RPMI7951 (cell line): ENCODE measurements at regions not wholly inside any gene's neighbourhood (a gene's known extent, or its start where the extent isn't known, plus 50 kb on each side); places are given as distances from the start of the nearest gene placed in this dataset.

Source experiments
- DNase-seq: peaks from one replicate; pipeline ENCODE4 v3.0.0-alpha.2; 2012; ENCODE audit warnings: low read depth

DNA sequence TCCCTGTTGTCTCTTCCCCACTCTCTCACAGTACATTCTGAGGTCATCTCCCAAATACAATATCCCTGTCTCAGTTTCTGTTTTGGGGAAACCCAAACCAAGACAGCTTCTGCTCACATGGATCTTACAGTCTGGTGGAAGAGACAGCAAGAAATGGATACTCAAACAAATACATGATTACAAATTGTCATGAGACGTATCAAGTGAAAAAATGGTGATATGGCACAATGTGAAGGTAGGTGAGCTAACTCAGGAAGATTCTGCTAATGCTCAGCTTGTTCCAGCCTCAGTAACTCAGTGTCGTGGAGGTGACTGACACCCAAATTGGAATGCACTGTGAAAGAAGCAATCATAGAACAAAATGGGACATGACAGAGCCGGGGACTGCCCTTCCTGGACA, 68.3 kb downstream of the CHST1 start:
- no peak for DNase-seq

DNA sequence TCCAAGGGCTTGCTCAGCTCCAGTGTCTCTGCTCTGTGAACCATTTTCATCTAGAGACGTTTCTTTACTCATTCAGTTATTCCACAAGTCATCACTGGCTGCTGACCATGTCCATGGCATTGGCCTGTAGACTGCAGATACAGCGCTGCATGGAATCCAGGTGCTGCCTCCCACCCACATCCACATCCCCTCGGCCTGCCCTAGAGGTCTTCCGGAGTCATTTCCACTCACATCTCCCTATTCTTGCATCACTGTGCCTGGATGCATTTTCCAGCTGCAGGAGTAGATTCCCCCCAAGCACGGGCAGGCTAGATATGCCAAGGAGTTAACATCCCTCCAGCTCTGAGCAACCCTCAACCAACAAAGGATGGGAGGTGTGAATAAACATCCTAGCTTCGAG, 68.9 kb downstream of the CHST1 start:
- DNase-seq, result no peak

DNA sequence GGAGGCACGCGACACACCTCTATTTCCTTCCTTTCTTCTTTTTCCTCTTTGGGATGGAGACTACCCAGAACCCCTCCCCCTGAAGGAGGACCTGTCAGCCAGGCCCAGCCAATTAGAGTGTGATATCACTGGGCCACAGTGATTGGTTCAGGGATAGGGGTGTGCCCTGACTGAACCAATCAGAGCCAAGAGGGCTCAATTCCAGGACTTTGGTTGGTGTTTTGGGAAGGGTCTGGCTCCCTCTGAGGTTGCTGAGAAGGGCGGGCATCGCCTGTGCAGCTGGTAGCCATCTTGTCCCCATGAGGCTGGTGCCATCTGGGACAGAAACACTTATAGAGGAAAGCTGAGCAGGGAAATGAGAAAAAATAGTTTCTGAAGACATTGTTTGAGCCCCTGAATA, 71.4 kb downstream of the CHST1 start:
- peak; percentile 20 for DNase-seq

DNA sequence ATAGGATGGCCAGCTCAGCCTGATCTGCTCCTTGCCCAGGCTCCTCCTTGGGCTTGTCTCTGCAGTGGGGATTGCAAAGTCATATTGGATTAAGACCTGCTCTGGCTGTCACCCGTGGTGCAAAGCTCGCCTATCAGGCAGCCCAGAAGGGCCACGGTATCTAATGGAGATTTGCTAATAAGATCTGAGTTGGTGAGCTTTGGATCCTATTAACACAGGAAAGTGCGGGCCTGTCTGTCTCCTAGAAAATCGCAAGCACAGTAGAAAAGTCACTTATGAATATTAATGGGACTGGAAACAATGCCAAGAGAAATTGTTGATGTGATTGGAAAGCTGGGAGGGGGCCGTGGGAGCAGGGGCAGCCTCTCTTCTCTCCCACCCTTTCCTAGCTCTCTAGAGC, 72.8 kb downstream of the CHST1 start:
- DNase-seq, result no peak

DNA sequence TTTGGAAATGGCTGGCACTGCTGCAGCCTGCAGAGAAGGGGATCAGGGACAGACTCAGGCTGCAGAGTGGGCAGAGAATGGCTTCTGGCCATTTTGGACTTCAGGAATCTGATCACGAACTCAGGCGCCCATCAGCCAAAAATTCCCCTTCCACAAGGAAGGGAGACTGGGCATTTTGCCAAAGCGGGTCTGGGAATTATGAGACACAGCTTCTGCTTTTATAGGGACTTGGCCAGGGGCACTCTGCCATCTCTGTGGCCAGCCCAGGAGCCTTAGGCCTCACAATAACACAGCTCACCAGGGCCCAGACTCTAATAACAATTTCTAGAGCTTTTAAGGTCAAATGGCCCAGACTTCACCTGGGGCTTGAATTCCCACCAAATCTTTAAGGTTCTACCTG, 74.7 kb downstream of the CHST1 start:
- DNase-seq, result peak; percentile 47

GRCh38 chr11:45585205-45585604, 80.2 kb downstream of the CHST1 start:
- DNase-seq, result no peak

- no peak for DNase-seq
These were observed 81.3 kb downstream of the CHST1 start for GRCh38 chr11:45583981-45584566.

GRCh38 chr11:45580399-45580798, 85.0 kb downstream of the CHST1 start:
- peak; percentile 30 for DNase-seq

DNA sequence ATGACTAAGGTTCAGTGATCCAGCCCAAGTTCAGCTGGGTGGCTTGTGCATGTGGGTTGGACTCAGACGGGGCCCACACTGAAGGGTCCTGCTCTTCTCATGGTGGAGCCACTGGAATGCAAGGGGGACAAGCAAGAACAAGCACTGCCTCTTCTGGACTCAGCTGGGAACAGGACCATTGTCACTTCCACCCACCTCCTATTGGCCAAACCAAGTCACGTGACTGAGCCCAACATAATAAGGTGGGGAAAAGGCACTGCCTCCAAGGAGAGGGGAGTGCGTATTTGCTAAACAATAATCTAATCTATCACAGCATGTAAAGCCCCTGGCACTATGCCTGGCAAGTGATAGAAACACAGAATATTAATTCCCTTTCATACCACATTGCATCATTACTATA, 87.1 kb downstream of the CHST1 start:
- DNase-seq, result no peak

DNA sequence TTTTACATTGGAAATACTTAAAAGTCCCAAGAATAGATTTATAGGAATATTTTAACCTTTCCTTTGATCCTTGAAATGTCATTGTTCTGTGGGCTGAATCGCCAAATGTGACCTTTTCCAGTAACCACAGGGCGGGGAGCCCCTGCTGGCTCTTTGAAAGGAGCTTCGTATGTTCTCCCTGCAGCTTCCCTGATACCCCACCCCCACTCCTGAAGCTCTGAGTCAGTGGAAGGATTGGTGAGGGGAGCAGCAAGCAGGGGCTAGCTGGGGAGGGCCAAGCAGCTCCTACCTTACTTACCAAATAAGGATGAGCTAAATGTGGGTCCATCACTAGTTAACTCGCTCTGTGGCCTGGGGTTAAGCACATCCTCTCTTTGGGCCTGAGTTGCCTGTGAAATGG, 87.7 kb downstream of the CHST1 start:
- no peak for DNase-seq

GRCh38 chr11:45576461-45577215, 88.8 kb downstream of the CHST1 start:
- peak; percentile 17 for DNase-seq

GRCh38 chr11:45573728-45574127, 91.7 kb downstream of the CHST1 start:
- DNase-seq, result no peak

DNA sequence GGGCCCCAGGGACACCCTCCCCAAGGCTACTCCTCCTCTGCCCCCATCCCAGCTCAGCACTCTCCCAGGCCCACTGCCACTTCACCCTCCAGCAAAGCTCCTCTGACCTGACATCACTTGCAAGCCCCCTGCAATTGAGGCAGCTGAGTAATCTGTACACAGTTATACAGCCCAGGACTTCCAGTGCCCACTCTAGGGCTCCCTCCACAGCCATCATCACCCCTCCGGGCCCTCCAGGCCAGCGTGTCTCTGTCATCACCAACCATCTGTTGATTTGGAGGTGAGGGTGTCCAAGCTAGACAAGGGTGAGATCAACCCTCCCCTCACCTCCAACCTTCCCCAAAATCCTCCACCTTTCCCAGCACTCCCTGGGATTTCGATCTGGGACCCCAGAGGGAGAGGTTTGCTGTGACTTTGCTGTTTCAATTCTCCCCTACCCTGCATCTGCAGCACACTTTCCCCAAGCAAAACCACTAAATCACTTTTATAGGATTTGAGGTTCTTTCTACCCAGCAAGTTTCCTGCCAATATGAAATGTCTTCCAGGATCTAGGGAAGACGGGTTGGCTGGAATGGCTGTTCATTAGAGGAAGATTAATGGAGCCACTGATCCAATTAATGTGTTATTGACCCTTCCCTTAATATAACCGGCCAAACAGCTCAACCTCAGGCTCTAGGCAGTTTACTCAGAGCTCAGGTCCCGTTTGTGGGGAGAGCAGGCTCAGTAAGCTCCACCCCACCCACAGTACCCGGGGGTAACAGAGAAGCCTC, 92.9 kb downstream of the CHST1 start:
- no peak for DNase-seq

GRCh38 chr11:45569776-45570175, 95.6 kb downstream of the CHST1 start:
- DNase-seq, result no peak

GRCh38 chr11:45568049-45568448, 97.4 kb downstream of the CHST1 start:
- no peak for DNase-seq

DNA sequence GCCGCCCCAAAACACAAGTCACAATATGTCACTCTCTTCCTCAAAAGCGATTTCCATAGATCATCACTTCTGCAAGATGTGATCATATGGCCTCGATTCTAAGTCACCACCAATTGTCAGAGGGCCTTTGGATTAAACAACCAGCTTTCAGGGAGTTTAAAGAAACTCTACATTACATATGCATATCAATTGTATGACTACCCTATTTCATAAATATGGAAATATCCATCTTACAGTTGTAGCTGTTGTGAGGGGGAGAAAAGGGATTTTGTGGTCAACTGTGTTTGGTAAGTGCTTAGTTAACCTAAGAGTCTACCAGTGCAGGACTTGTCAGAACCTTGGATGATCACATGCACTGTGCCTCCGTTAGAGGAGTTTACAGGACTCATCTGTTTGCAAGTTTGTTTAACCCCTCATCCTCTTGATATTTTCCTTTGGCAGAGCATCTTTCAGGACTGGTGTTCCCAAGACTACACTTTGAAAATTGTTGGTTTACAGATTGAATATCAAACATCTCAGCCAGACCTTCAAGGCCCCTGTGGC, 99.9 kb downstream of the CHST1 start:
- DNase-seq, result no peak

GRCh38 chr11:45563810-45564209, 101.6 kb downstream of the CHST1 start:
- DNase-seq, result no peak

- no peak for DNase-seq
These were observed 102.3 kb downstream of the CHST1 start for GRCh38 chr11:45563171-45563570.

DNA sequence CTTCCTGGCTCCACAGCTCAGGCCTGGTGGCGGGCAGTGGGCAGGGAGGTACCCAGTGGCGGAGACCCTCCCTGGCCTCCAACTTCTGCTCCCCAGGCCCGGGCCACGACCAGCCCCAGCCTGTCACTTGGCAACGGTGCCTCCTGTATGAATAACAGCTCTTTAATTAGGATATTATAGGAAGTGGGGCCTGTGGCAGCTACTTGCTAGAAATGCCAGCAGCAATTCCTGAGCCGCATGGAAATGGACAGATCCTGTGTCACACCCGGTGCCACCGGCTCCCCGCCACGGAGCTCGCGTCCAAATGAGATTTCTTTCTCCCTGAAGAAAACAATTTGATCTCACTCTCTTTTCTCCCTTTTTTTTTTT, 104.5 kb downstream of the CHST1 start:
- DNase-seq, result no peak

DNA sequence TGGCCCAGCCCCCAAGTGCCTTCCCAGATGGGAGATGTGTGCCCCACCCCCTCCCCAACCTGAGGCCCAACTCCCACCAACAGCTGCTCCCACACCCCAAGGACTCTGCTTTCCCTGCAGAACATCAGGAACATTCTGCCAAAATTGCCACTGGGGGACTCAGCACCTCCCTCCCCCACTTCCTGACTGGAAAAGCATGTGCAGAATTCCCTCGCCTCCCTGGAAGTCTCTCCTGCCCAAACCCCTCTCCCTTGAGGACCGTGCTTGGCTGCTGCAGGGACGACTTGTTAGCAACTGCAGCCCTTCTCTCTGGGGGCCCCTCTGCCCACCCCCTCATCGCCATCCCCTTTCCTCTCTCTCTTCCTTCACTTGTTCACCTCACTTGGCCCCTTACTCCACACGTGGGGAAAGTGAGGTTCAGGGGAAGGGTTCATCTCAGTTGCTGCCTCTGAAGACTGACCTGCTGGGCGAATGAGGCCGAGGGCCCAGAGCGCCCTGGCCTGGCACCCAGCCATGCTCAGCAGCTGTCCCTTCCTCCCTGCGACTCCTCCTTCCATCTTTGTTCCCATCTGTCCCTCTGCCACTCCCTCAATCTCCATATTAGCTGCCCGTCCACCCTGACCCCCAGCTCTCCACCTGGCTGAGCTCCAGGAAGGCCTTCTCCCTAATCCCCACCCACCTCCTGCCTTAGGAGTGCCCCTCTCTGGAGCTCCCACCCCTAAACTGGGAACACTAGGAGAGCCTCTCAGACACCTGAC, 105.1 kb downstream of the CHST1 start:
- DNase-seq, result no peak

GRCh38 chr11:45556851-45557707, 108.3 kb downstream of the CHST1 start:
- peak; percentile 73 for DNase-seq
